Neural progenitor cell (in vitro differentiated cells): ENCODE measurements at regions not wholly inside any gene's neighbourhood (a gene's known extent, or its start where the extent isn't known, plus 50 kb on each side); places are given as distances from the start of the nearest gene placed in this dataset.

ENCODE experiments used
- DNase-seq: peaks from one replicate; pipeline ENCODE4 v3.0.0-alpha.2; 2016; ENCODE audit warnings: low spot score
- H2AFZ ChIP-seq: fragments of 200-600 bp; sonication (generic); replicated peaks from 2 replicates; pipeline ENCODE4 v1.6.1; 2016; ENCODE audit warnings: antibody characterized with exemption
- H3F3A ChIP-seq: fragments of 200-600 bp; sonication (generic); 2 replicates; pipeline ENCODE4 v1.6.1; 2016; ENCODE audit warnings: antibody characterized with exemption, low read depth
- H3K27ac ChIP-seq: fragments of 200-600 bp; sonication (generic); 2 replicates; pipeline ENCODE4 v1.5.1; 2016; ENCODE audit warnings: mild to moderate bottlenecking
- H3K27me3 ChIP-seq: fragments of 200-600 bp; sonication (generic); 2 replicates; pipeline ENCODE4 v1.6.1; 2016; ENCODE audit warnings: mild to moderate bottlenecking, moderate library complexity
- H3K36me3 ChIP-seq: fragments of 200-600 bp; sonication (generic); 2 replicates; pipeline ENCODE4 v1.5.1; 2016
- H3K4me1 ChIP-seq: fragments of 200-600 bp; sonication (generic); 2 replicates; pipeline ENCODE4 v1.6.1; 2016; ENCODE audit warnings: mixed run types
- H3K4me2 ChIP-seq: fragments of 200-600 bp; sonication (generic); 2 replicates; pipeline ENCODE4 v1.6.1; 2016
- H3K4me3 ChIP-seq: fragments of 200-600 bp; sonication (generic); 2 replicates; pipeline ENCODE4 v1.5.1; 2016
- H3K79me2 ChIP-seq: fragments of 200-600 bp; sonication (generic); 2 replicates; pipeline ENCODE4 v1.6.1; 2016; ENCODE audit warnings: low read depth
- H3K9ac ChIP-seq: fragments of 200-600 bp; sonication (generic); 2 replicates; pipeline ENCODE4 v1.6.1; 2016
- H3K9me3 ChIP-seq: fragments of 200-600 bp; sonication (generic); 2 replicates; pipeline ENCODE4 v1.5.1; 2016; ENCODE audit warnings: low read depth
- H4K20me1 ChIP-seq: fragments of 200-600 bp; sonication (generic); 2 replicates; pipeline ENCODE4 v1.6.1; 2016; ENCODE audit warnings: low read depth
- H3K27ac Mint-ChIP-seq: 3 replicates; pipeline ENCODE4 v1.8.0; 2021; ENCODE audit warnings: mixed read lengths
- H3K27me3 Mint-ChIP-seq: 2 replicates; pipeline ENCODE4 v1.8.0; 2022; ENCODE audit warnings: low read depth, mild to moderate bottlenecking, inconsistent platforms, moderate library complexity, mixed read lengths; ENCODE audit not compliant: insufficient read depth
- H3K36me3 Mint-ChIP-seq: 3 replicates; pipeline ENCODE4 v1.8.0; 2021; ENCODE audit warnings: mixed read lengths
- H3K4me1 Mint-ChIP-seq: 3 replicates; pipeline ENCODE4 v1.8.0; 2021; ENCODE audit warnings: mixed read lengths
- H3K4me3 Mint-ChIP-seq: 3 replicates; pipeline ENCODE4 v1.8.0; 2021; ENCODE audit warnings: mild to moderate bottlenecking, moderate library complexity, mixed read lengths
- H3K9me3 Mint-ChIP-seq: 3 replicates; pipeline ENCODE4 v1.8.0; 2020; ENCODE audit warnings: mixed read lengths
- CTCF ChIP-seq: fragments of 200-600 bp; sonication (generic); IDR thresholded peaks from 2 replicates; pipeline ENCODE4 v1.5.1; 2017; ENCODE audit warnings: antibody characterized with exemption, mild to moderate bottlenecking
- EZH2 ChIP-seq: fragments of 200-600 bp; sonication (generic); IDR thresholded peaks from 2 replicates; pipeline ENCODE4 v1.6.1; 2017; ENCODE audit warnings: antibody characterized with exemption, mild to moderate bottlenecking, moderate library complexity
- EZH2phosphoT487 ChIP-seq: fragments of 200-600 bp; sonication (generic); IDR thresholded peaks from 2 replicates; pipeline ENCODE4 v1.6.1; 2017; ENCODE audit warnings: antibody characterized with exemption

- Histone ChIP-seq H3K27me3 (no peaks in the 10 kb centered on the region), H3K4me1 (peaks cover 16% of the 10 kb centered on the region), H3K9ac (no peak overlapping the region), H3K27ac (no peak overlapping the region), H2AFZ (no peak overlapping the region), H3K79me2 (no peaks in the 10 kb centered on the region), H3K36me3 (peaks cover 4% of the 10 kb centered on the region), H3K4me3 (no peak overlapping the region), H3F3A (no peaks in the 10 kb centered on the region), H4K20me1 (no peaks in the 10 kb centered on the region), H3K4me2 (no peak overlapping the region), H3K9me3 (peaks cover 7% of the 10 kb centered on the region)
- DNase-seq: no peak
- TF ChIP-seq EZH2 (no peak), EZH2phosphoT487 (no peak), CTCF (no peak)
- H3K27me3 Mint-ChIP-seq: no peaks in the 10 kb centered on the region
- H3K36me3 Mint-ChIP-seq: no peaks in the 10 kb centered on the region
- H3K9me3 Mint-ChIP-seq: peaks cover 9% of the 10 kb centered on the region
- no peak overlapping the region for H3K4me3 Mint-ChIP-seq
- H3K27ac Mint-ChIP-seq: no peak overlapping the region
- peaks cover 5% of the 10 kb centered on the region for H3K4me1 Mint-ChIP-seq
Observed at GRCh38 chr3:118077332-118077731, 957.3 kb downstream of the IGSF11 start.

GRCh38 chr3:118080889-118081288 is 953.8 kb downstream of the IGSF11 start:
- H3K27ac ChIP-seq: peak overlapping the region; percentile 72
- Mint-ChIP-seq H3K27ac (no peak overlapping the region), H3K4me3 (no peak overlapping the region), H3K4me1 (peaks cover 5% of the 10 kb centered on the region), H3K36me3 (no peaks in the 10 kb centered on the region), H3K27me3 (no peaks in the 10 kb centered on the region), H3K9me3 (no peaks in the 10 kb centered on the region)
- H3K4me3 ChIP-seq: no peak overlapping the region
- DNase-seq: peak; percentile 25
- H3K9me3 ChIP-seq: no peaks in the 10 kb centered on the region
- H3K79me2 ChIP-seq: no peaks in the 10 kb centered on the region
- no peak for TF ChIP-seq EZH2phosphoT487
- TF ChIP-seq EZH2: no peak
- TF ChIP-seq CTCF: no peak
- H3K36me3 ChIP-seq: no peaks in the 10 kb centered on the region
- no peaks in the 10 kb centered on the region for H3K27me3 ChIP-seq
- peak overlapping the region; percentile 42 for H3K4me2 ChIP-seq
- H3F3A ChIP-seq: no peaks in the 10 kb centered on the region
- no peaks in the 10 kb centered on the region for H4K20me1 ChIP-seq
- H3K9ac ChIP-seq: no peak overlapping the region
- peaks cover 22% of the 10 kb centered on the region for H3K4me1 ChIP-seq
- peak overlapping the region; percentile 82 for H2AFZ ChIP-seq

GRCh38 chr3:118088696-118089095 is 946.0 kb downstream of the IGSF11 start:
- H3K36me3 ChIP-seq: no peaks in the 10 kb centered on the region
- Mint-ChIP-seq H3K4me3 (no peak overlapping the region), H3K36me3 (peaks cover 5% of the 10 kb centered on the region), H3K4me1 (peaks cover 10% of the 10 kb centered on the region), H3K9me3 (peaks cover 20% of the 10 kb centered on the region), H3K27ac (no peak overlapping the region), H3K27me3 (no peaks in the 10 kb centered on the region)
- H3F3A ChIP-seq: no peaks in the 10 kb centered on the region
- H3K4me3 ChIP-seq: no peak overlapping the region
- no peak overlapping the region for H3K9ac ChIP-seq
- peak overlapping the region; percentile 26 for H2AFZ ChIP-seq
- no peak for TF ChIP-seq CTCF
- TF ChIP-seq EZH2phosphoT487: no peak
- no peak for TF ChIP-seq EZH2
- H4K20me1 ChIP-seq: no peaks in the 10 kb centered on the region
- peaks cover 5% of the 10 kb centered on the region for H3K9me3 ChIP-seq
- H3K27ac ChIP-seq: no peak overlapping the region
- DNase-seq: peak; percentile 12
- H3K27me3 ChIP-seq: no peaks in the 10 kb centered on the region
- H3K4me1 ChIP-seq: peaks cover 21% of the 10 kb centered on the region
- peak overlapping the region; percentile 32 for H3K4me2 ChIP-seq
- H3K79me2 ChIP-seq: no peaks in the 10 kb centered on the region

- H3K79me2 ChIP-seq: no peaks in the 10 kb centered on the region
- DNase-seq: no peak
Observed at GRCh38 chr3:118089563-118089962, 945.1 kb downstream of the IGSF11 start.

More at GRCh38 chr3:118089563-118089962, 945.1 kb downstream of the IGSF11 start:
- Histone ChIP-seq H3K4me1 (peaks cover 21% of the 10 kb centered on the region), H3K36me3 (no peaks in the 10 kb centered on the region), H3F3A (no peaks in the 10 kb centered on the region), H3K27me3 (no peaks in the 10 kb centered on the region), H3K9ac (no peak overlapping the region), H4K20me1 (no peaks in the 10 kb centered on the region), H3K27ac (no peak overlapping the region), H3K9me3 (peaks cover 5% of the 10 kb centered on the region), H3K4me2 (no peak overlapping the region), H2AFZ (no peak overlapping the region), H3K4me3 (no peak overlapping the region)
- H3K36me3 Mint-ChIP-seq: peaks cover 5% of the 10 kb centered on the region
- TF ChIP-seq EZH2 (no peak), EZH2phosphoT487 (no peak), CTCF (no peak)
- H3K27me3 Mint-ChIP-seq: no peaks in the 10 kb centered on the region
- no peak overlapping the region for H3K4me3 Mint-ChIP-seq
- peaks cover 27% of the 10 kb centered on the region for H3K9me3 Mint-ChIP-seq
- peaks cover 10% of the 10 kb centered on the region for H3K4me1 Mint-ChIP-seq
- H3K27ac Mint-ChIP-seq: no peak overlapping the region
